Activated T-cell treated with anti-CD3 and anti-CD28 coated beads for 1 hour (primary cell): ENCODE measurements at regions not wholly inside any gene's neighbourhood (a gene's known extent, or its start where the extent isn't known, plus 50 kb on each side); places are given as distances from the start of the nearest gene placed in this dataset.
"Not testable (repeated sequence)": the region's sequence is repeated elsewhere in the genome, so short reads cannot be mapped to it uniquely, and the experiment has no call there.

Experiments
- DNase-seq: peaks from one replicate; pipeline ENCODE4 v3.0.0-alpha.2; 2020; ENCODE audit warnings: low read depth

- DNase-seq, result no peak
Measured at GRCh38 chr21:14754682-14755081, 208.6 kb upstream of the SAMSN1 start.

GRCh38 chr21:14754259-14754604, 208.1 kb upstream of the SAMSN1 start:
- DNase-seq, result no peak

GRCh38 chr21:14753466-14754258, 207.5 kb upstream of the SAMSN1 start:
- DNase-seq, result no peak

GRCh38 chr21:14753069-14753465, 207.0 kb upstream of the SAMSN1 start:
- DNase-seq, result no peak

- DNase-seq, result no peak
Measured at GRCh38 chr21:14752345-14752909, 206.3 kb upstream of the SAMSN1 start.

- no peak for DNase-seq
Measured at GRCh38 chr21:14751602-14752344, 205.7 kb upstream of the SAMSN1 start.

- DNase-seq, result no peak
Measured at GRCh38 chr21:14751011-14751410, 204.9 kb upstream of the SAMSN1 start.

GRCh38 chr21:14750041-14750440, 203.9 kb upstream of the SAMSN1 start:
- no peak for DNase-seq

- no peak for DNase-seq
Measured at GRCh38 chr21:14748662-14749061, 202.5 kb upstream of the SAMSN1 start.

GRCh38 chr21:14744368-14744767, 198.3 kb upstream of the SAMSN1 start:
- DNase-seq, result no peak

- DNase-seq, result no peak
Measured at GRCh38 chr21:14742119-14742518, 196.0 kb upstream of the SAMSN1 start.

GRCh38 chr21:14741256-14741655, 195.1 kb upstream of the SAMSN1 start:
- no peak for DNase-seq

- no peak for DNase-seq
Measured at GRCh38 chr21:14740692-14741091, 194.6 kb upstream of the SAMSN1 start.

- DNase-seq, result no peak
Measured at GRCh38 chr21:14740116-14740515, 194.0 kb upstream of the SAMSN1 start.

- no peak for DNase-seq
Measured at GRCh38 chr21:14739590-14739989, 193.5 kb upstream of the SAMSN1 start.

- DNase-seq, result not testable (repeated sequence)
Measured at GRCh38 chr21:14738576-14738975, 192.5 kb upstream of the SAMSN1 start.

- DNase-seq, result peak; percentile 11
Measured at GRCh38 chr21:14737922-14738321, 191.8 kb upstream of the SAMSN1 start.

- DNase-seq, result no peak
Measured at GRCh38 chr21:14737284-14737691, 191.2 kb upstream of the SAMSN1 start.

- no peak for DNase-seq
Measured at GRCh38 chr21:14736672-14737071, 190.6 kb upstream of the SAMSN1 start.

GRCh38 chr21:14736162-14736561, 190.0 kb upstream of the SAMSN1 start:
- no peak for DNase-seq

GRCh38 chr21:14734833-14735232, 188.7 kb upstream of the SAMSN1 start:
- no peak for DNase-seq

- DNase-seq, result no peak
Measured at GRCh38 chr21:14734191-14734590, 188.1 kb upstream of the SAMSN1 start.

GRCh38 chr21:14725219-14725618, 179.1 kb upstream of the SAMSN1 start:
- DNase-seq, result no peak
